ENCODE measurements at regions not wholly inside any gene's neighbourhood (a gene's known extent, or its start where the extent isn't known, plus 50 kb on each side); places are given as distances from the start of the nearest gene placed in this dataset.
A peak's percentile ranks its signal among the peaks of the same experiment; 100 is the strongest.

- Histone ChIP-seq H3K36me3 (ENCODE audit: control insufficient read depth, insufficient read depth, low read length) (no peaks in the 10 kb centered on the region), H3K4me1 (no peaks in the 10 kb centered on the region), H3K9me3 (no peaks in the 10 kb centered on the region), H3K27me3 (replicated peaks; ENCODE audit: control insufficient read depth, insufficient read depth, low read length) (no peaks in the 10 kb centered on the region), H3K4me3 (ENCODE audit: low read depth, low read length) (no peak overlapping the region)
- no peak overlapping the region for H3K27ac Mint-ChIP-seq (ENCODE audit: unreplicated experiment)
- intact Hi-C loops (cut with micrococcal nuclease; ENCODE audit: unreplicated experiment), result no loop called here
- no peak overlapping the region for H3K4me3 Mint-ChIP-seq (ENCODE audit: unreplicated experiment)
- BruUV-seq (replicated peaks), result no TSS peak
- H3K27me3 Mint-ChIP-seq (ENCODE audit: insufficient read depth, unreplicated experiment), result peaks cover 3% of the 10 kb centered on the region
- ChIA-PET POLR2A (no interaction called here), CTCF (no interaction called here)
- no peak for TF ChIP-seq CTCF (IDR thresholded peaks at IDR 0.05; ENCODE audit: insufficient read depth in 1 of 2, low read depth in 1 of 2, low read length in 1 of 2, severe bottlenecking in 1 of 2, unreplicated experiment in 1 of 2)
- peaks cover 26% of the 10 kb centered on the region for H3K9me3 Mint-ChIP-seq (ENCODE audit: unreplicated experiment)
- no peaks in the 10 kb centered on the region for H3K36me3 Mint-ChIP-seq (ENCODE audit: insufficient read depth, unreplicated experiment)
- no peaks in the 10 kb centered on the region for H3K4me1 Mint-ChIP-seq (ENCODE audit: low read depth, unreplicated experiment)
- DNase-seq, result no peak
Observed at GRCh38 chr6:169385237-169385880, 131.7 kb upstream of the THBS2 start.

- no peak for DNase-seq
- no peaks in the 10 kb centered on the region for H3K36me3 Mint-ChIP-seq (ENCODE audit: insufficient read depth, unreplicated experiment)
- Histone ChIP-seq H3K4me3 (ENCODE audit: low read depth, low read length) (no peak overlapping the region), H3K27me3 (replicated peaks; ENCODE audit: control insufficient read depth, insufficient read depth, low read length) (no peaks in the 10 kb centered on the region), H3K9me3 (no peaks in the 10 kb centered on the region; the same call in 1 of the 2 replicates), H3K36me3 (ENCODE audit: control insufficient read depth, insufficient read depth, low read length) (no peaks in the 10 kb centered on the region), H3K4me1 (no peaks in the 10 kb centered on the region)
- ChIA-PET CTCF (no interaction called here), POLR2A (no interaction called here)
- H3K27ac Mint-ChIP-seq (ENCODE audit: unreplicated experiment), result no peak overlapping the region
- H3K9me3 Mint-ChIP-seq (ENCODE audit: unreplicated experiment), result peaks cover 15% of the 10 kb centered on the region
- H3K4me3 Mint-ChIP-seq (ENCODE audit: unreplicated experiment), result no peak overlapping the region
- BruUV-seq (replicated peaks), result no TSS peak
- peaks cover 3% of the 10 kb centered on the region for H3K27me3 Mint-ChIP-seq (ENCODE audit: insufficient read depth, unreplicated experiment)
- intact Hi-C loops (cut with micrococcal nuclease; ENCODE audit: unreplicated experiment), result no loop called here
- H3K4me1 Mint-ChIP-seq (ENCODE audit: low read depth, unreplicated experiment), result no peaks in the 10 kb centered on the region
- TF ChIP-seq CTCF (IDR thresholded peaks at IDR 0.05; ENCODE audit: insufficient read depth in 1 of 2, low read depth in 1 of 2, low read length in 1 of 2, severe bottlenecking in 1 of 2, unreplicated experiment in 1 of 2), result no peak
Observed at GRCh38 chr6:169384291-169384690, 130.6 kb upstream of the THBS2 start.

- Histone ChIP-seq H3K9me3 (no peaks in the 10 kb centered on the region; the same call in 1 of the 2 replicates), H3K4me1 (no peaks in the 10 kb centered on the region), H3K4me3 (ENCODE audit: low read depth, low read length) (no peak overlapping the region), H3K27me3 (replicated peaks; ENCODE audit: control insufficient read depth, insufficient read depth, low read length) (no peaks in the 10 kb centered on the region), H3K36me3 (ENCODE audit: control insufficient read depth, insufficient read depth, low read length) (no peaks in the 10 kb centered on the region)
- no peak for TF ChIP-seq CTCF (IDR thresholded peaks at IDR 0.05; ENCODE audit: insufficient read depth in 1 of 2, low read depth in 1 of 2, low read length in 1 of 2, severe bottlenecking in 1 of 2, unreplicated experiment in 1 of 2)
- CTCF ChIA-PET, result no interaction called here
- peak in 1 of 2 experiments; percentile 5 for DNase-seq
- no TSS peak for BruUV-seq (replicated peaks)
- no peaks in the 10 kb centered on the region for H3K4me1 Mint-ChIP-seq (ENCODE audit: low read depth, unreplicated experiment)
- peaks cover 3% of the 10 kb centered on the region for H3K27me3 Mint-ChIP-seq (ENCODE audit: insufficient read depth, unreplicated experiment)
- no peaks in the 10 kb centered on the region for H3K36me3 Mint-ChIP-seq (ENCODE audit: insufficient read depth, unreplicated experiment)
- intact Hi-C loops (cut with micrococcal nuclease; ENCODE audit: unreplicated experiment), result no loop called here
- POLR2A ChIA-PET, result no interaction called here
- no peak overlapping the region for H3K27ac Mint-ChIP-seq (ENCODE audit: unreplicated experiment)
- H3K4me3 Mint-ChIP-seq (ENCODE audit: unreplicated experiment), result no peak overlapping the region
- H3K9me3 Mint-ChIP-seq (ENCODE audit: unreplicated experiment), result peaks cover 12% of the 10 kb centered on the region
Observed at GRCh38 chr6:169383265-169383664, 129.6 kb upstream of the THBS2 start.

Measured in Caco-2 (cell line).